ENCODE measurements at regions not wholly inside any gene's neighbourhood (a gene's known extent, or its start where the extent isn't known, plus 50 kb on each side); places are given as distances from the start of the nearest gene placed in this dataset.

DNA sequence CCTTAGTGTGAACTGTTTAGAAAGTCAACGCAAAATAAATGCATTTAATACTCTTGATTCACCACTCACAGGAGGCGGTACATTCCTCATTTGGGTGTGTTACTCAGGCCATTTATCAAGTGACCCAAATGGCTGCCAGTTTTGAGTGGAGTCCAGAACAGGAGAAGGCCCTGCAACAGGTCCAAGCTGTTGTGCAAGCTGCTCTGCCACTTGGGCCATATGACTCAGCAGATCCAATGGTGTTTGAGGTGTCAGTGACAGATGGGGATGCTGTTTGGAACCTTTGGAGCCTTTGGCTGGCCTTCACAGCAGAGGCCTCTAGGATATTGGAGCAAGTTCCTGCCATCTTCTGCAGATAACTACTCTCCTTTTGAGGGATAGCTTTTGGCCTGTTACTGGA is 609.2 kb downstream of the KCNT2 start:
- DNase-seq: no peak

DNA sequence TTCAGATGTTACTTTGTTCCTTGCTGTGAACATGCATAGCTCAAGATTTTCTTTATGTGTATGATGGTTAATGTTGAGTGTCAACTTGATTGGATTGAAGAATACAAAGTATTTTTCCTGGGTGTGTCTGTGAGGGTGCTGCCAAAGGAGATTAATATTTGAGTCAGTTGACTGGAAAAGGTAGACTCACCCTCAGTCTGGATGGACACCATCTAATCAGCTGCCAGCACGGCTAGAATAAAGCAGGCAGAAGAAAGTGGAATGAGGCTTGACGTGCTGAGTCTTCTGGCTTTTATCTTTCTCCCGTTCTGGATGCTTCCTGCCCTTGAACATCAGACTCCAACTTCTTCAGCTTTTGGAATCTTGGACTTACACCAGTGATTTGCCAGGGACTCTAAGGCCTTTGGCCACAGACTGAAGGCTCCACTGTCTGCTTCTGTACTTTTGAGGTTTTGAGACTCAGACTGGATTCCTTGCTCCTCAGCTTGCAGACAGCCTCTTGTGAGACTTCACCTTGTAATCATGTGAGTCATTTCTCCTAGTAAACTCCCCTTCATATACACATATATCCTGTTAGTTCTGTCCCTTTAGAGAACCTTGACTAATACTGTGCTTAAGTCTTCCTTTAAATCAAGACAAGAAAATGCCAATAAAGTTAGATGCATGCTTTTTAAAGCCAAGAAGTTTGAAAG is 626.6 kb downstream of the KCNT2 start:
- DNase-seq: no peak

DNA sequence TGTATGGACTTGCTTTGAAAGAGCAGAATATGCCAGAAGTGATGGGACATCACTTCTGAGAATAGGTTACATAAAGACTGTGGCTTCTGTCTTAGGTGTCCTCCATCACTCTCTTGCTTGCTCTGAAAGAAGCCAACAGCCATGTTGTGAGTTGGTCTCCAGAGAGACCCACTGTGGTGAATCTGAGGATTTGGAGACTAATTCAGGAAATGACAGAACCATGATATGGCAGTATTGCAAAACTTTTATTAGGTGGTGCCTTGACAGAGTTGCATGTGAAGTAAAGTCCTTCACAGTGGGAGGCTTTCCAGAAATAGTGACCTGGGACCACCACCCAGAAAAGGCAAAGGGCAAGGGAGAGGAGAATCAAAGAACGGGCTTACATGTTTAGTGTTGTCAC is 628.6 kb downstream of the KCNT2 start:
- DNase-seq: no peak

DNA sequence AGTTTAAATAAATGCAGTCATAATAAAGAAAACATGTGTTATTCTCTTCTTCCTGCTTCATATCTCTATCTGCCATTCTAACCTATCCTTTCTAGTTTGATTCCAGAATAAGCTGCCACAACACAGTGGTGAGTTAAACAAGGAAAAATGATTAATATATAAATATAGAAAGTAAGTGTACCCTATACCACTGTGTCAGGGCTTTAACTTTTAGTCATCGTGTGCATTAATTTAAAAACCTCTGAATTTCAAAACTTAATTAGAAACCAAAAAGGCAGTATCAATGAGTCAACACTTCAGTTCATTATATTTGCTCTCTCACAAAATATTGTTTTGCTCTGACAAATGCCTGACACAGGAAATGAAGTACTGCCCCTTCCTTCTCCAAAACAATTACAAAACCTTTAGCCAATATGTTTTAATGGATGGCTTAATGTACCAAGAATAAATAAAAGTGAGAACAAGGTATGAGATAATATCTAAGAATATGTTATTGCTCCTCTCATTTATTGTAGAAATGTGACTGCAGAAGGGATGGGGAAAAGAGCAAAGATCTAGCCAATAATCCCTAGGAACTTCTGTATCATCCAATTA is 634.8 kb downstream of the KCNT2 start:
- no peak for DNase-seq

DNA sequence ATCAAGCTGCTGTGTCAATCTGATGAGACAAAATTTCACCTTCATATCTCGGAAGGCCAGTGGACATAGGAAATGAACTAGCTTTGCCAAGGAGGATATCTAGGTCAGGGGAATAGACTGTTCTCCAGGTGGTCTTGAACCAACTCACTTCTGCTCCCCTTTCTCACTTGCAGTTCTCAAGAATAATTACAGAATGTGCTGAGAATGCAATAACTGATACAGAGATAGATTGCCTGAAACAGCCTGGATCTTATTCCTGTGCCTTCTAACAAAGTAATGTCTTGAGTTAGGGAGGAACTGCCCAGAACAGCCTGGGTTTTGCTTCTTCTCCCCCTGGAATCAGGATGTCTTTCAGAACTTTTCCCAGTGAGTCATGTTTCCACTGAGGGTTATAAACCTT is 636.7 kb downstream of the KCNT2 start:
- no peak for DNase-seq

DNA sequence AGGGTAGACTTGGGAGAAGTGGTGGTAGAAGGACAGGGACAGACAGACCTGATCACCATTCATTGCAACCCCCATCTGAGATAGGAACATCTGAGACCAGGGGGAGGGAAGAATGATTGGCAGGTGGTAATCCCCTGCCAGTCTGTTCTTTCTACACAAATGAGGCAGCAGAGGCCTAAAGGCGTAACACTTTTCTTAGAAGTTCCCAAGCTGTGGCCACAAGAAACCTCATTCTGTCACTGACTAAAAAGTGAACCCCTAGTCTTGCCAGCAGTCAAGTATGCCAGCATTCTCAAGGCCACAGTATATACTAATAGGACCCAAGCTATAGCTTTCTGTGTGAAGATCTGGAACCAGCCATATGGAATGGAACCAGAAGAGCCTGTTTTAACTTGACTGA is 638.0 kb downstream of the KCNT2 start:
- DNase-seq: no peak

DNA sequence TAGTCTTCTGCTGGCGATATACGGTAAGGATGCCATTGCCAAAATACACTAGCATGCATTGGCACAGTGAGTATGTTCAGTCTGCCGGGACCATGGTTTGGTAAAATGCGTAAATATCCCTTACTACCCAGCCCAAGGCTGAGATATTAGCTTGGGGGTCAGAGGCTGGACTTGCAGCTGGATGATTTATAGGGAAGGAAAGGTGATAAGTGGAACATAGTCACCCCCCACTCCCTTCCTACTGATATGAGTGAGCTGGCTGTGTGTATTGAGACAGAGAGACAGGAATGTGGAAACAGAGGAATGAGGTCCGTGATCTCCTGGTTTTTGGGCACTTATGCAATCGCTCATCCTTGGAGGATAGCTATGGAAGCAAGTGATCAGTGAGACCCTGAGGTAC is 642.8 kb downstream of the KCNT2 start:
- DNase-seq: no peak

DNA sequence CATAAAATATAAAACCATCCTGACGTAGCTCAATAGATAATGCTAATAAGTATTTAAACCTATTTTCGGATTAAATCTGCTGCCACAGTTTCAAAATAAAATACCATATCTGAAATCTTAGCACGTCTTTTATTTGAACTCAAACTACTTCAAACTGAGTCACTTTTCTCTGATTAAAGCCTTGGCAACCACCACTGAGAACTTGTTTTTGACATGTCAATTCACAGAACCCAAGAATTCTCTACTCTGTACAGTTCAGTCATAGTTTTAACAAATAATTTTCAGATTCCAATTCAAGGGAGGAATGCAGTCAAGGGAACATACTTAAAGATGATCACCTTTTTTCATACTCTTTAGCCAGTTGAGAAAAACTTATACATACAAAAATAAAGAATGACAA is 643.2 kb downstream of the KCNT2 start:
- no peak for DNase-seq

DNA sequence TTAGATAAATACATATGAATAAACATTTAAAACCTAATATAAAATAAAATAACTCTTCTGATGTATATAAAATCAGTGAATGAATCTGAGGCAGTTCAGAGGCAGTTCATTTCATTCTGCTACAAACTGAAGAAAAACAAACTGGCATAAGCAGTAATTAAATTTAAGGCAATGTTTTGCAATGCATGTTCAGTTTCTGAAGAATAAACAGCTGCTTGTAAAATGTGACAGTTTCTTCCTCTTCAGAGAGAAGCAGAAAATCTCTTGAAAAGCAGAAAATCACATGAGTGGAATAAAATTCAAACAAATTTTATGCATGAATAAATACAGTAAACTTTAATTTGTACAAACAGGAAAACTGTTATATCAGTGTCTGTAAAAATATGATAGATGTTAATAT is 643.7 kb downstream of the KCNT2 start:
- no peak for DNase-seq

DNA sequence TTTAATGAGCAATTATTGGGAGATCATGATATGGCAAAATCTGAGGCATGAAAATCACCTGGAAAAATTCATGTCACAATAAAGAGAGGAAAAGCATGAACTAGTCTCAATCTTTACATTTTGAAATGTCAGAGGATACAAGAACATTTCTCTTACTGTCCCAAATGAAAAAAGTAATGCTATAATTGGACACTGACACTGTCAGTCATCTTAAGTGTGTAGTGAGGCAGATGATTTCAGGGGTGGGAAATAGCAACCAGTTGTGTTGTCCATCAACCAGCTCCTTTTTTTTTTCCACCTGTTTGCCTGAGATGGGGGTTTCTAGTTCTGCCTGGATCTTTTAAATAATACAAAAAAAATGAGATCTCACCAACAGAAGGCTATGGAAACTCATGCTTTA is 646.2 kb downstream of the KCNT2 start:
- no peak for DNase-seq

DNA sequence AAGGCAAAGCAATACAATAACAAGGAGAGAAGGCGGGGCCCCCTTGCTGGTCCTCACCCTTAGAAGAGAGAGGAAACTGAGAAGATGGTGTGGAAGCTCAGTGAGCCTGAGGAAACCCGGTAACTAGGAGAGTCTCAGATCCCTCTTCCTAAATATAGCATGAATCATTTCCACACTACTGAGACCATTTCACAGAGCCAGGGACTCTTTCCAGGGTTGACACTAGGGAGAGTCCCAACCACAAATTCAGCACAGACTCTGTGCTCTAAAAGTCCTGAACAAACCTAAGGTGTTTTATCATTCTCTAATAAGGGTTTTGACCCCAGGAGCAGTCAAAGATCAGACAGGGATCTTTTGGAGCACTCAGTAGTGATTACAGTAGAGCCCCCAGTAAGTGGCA is 647.7 kb downstream of the KCNT2 start:
- no peak for DNase-seq

DNA sequence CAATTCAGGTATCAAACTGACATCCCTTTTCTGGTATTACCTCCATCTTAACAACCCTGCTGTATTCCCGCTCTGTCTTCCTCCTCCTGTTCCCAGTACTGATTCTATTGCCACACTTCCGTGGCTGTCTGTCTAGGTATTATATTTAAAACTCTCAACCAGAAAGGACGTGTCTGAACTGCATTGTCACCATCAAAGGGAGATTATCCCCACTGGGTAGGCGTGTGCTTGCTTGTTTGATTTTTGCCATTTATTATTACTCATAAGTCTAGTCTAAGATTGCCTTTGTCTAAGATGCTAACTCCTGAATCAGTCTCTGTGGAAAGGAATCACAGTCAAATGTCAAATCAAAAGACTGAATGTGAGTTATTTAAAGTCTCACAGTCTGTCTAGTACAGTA is 650.1 kb downstream of the KCNT2 start:
- DNase-seq: no peak

DNA sequence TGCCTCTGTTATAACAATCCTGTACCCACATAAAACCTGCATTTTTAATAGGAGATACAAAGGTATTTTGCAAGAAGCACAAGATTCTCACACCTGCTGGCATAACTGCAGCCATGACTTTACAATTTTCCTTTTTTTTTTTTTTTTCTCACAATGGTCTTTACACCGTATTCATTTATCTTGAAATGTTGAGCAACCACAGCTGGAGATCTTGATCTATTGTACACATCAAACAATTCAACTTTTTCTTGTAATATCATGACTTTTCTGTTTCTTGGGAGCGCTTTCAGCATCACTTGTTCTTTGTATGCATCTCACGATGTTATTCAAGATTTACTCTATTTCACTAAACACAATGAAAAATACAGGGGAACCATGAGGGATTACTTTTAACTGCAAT is 651.4 kb downstream of the KCNT2 start:
- no peak for DNase-seq

DNA sequence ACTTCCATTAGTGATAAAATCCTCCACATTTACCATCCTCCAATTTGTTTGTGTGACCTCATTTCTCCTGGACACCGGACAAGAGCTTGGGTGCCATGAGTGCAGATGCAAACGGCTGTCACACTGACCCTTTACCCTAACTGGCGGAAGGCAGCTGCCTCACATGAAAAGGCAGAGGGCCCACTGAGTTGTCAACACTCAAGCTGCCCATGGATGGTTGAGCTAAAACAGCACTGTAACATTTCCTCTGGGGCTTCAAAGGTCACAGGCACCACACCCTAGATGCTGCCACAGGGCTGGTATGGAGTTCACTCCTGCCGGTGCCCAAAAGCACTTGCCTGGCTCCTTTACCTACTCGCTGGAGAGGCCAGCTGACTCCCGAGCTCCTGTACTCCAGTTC is 653.4 kb downstream of the KCNT2 start:
- no peak for DNase-seq

DNA sequence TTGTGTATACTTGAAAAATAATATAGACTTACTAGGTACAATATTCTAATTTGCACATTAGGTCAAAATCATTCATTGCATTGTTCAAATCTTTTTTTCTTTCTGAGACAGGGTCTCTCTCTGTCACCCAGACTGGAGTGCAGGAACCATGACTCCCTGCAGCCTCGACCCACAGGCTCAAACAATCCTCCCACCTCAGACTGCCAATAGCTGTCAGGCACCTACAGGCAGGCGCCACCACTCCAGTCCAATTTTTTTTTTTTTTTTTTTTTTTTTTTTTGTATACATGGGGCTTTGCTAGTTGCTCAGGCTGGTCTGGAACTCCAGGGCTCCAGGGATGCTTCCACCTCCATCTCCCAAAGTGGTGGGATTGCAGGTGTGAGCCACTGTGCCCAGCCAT is 656.9 kb downstream of the KCNT2 start:
- DNase-seq: no peak

DNA sequence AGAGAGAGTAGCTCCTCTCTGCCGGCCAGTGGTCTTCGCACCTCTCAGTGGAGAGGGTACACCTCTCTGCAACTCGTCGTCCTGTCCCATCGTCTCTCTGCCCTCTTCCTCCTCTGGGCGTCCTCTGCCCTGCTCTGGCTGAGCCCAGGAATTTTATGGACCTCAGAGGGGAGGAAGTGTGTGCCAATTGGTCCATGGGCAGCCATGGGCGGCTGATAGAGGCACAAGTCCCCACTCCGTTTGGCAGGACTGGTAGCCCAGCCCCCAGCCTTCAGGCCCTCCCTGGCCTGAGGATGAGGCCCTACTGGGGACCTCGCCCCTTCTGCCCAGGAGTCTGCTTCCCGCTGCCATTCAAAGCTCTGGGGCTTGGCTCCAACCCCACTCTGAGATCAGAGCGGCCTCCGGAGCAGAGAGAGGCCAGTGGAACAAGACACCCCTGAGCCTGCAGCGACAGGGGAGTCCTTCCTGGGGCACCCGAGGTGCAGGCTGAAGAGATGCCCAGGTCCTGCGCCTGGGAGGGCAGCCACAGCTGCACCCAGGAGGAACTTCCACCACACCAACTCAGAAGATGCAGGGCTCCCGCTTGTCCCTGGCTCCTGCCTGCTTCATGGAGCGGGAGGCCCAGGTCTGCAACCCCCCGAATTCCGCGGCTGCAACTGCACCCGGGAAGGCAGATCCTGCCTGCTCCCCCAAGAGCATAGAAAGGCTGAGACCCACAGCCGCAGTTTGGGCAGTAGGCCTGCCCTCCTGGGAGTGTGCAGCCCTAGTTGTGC is 659.9 kb downstream of the KCNT2 start:
- no peak for DNase-seq

DNA sequence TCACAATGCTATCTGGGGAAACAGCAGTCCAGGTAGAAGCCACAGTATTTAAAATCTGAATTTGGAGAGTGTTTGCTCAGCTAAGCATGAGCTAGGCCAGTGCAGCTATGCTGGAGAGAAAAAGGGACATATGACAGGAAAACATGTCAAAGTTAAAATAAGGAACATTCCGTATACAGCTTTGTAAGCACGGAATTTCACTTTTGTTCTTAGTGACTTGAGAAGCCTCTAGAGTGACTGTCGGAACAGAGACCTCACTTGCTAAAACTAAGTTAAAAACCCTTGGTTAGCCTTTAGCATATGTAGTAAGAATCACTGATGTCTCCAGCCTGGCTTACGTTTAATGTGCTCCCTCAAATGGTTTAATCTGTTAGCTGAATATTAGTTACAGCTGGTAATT is 661.7 kb downstream of the KCNT2 start:
- DNase-seq: peak; percentile 2

DNA sequence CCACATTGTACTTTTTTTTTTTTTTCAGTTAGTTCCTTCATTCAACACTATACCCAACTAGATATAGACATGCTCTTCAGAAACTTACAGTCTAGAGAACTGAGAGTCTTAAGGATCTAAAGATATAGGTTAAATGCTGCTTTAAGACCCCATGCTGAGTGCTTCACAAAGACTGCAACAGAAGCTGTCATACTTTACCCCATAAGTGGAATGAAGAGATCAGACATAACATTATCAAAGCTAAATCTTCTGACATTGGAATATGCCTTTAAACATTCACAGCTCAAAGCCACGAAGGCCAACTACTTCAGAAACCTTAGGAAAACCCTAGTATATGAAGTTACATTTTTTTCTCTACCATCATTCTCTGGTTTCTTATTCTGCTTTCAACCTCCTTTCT is 666.4 kb downstream of the KCNT2 start:
- no peak for DNase-seq

DNA sequence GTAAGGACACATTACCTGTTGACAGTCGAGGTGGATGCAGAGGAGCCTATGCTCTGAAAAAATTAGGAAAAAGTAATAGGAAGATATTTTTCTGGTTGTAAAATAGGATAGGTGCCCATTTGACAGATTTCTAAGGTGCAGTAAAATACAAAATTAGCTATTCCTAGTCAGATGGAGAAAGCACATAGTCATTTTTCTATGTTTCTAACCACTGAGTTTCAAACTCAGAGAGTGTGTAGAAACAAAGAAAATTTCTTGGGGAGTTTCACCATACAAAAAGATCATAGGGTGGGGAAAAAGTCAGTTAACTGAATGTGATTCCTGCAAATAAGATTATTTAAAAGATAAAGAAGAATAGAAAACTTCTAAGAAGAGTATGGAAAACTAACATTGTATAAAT is 666.9 kb downstream of the KCNT2 start:
- DNase-seq: no peak

DNA sequence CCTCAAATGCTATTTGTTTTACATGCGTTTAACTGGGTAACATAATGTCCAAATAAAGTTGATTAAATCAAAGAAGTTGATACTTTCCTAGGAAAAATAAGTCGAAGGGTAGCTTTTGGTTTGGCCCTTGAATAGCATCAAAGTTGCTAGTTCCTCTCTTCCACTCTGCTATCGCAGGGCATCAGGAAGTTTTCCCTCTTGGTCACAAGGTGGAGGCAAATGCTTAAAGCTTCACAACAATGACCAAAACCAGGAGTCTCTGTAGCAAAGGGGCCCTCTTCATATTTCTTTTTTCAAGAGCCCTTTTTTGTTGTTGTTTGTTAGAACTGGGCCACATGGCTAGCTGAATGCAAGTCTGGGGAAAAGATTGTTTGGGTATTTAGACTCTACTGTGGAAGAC is 668.4 kb downstream of the KCNT2 start:
- no peak for DNase-seq

DNA sequence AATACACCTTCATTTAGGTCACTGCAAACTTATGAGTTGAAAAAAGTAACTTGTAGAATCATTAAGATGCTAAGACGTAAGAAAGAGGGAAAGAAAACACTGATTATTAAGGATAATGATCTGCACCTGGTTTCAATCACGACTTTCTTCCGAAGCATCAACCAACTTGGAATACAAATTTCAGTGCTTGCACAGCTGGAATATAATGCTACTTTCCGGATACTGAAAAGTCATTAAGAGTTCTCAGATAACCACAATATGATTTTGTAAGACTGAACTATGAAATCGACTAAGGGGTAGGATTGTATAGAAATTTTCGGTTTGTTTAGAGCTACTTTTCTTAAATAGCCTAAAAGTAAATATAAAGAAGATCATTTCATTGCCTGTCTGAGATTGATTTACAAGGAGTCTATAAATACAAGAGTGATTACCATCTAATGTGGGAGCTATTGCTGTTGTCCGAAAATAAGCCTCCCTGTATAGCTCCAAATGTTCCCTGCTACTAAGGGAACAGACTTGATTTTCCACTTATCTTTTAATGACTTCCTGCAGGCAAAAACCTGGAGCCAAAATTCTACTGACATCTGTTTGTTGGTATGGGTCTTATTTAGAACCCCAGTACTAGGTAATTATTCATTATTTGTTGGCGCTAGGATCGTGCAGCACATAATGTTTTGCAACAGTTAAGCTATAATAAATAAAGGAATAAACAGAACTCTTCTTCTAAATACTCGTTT is 673.3 kb downstream of the KCNT2 start:
- DNase-seq: no peak

DNA sequence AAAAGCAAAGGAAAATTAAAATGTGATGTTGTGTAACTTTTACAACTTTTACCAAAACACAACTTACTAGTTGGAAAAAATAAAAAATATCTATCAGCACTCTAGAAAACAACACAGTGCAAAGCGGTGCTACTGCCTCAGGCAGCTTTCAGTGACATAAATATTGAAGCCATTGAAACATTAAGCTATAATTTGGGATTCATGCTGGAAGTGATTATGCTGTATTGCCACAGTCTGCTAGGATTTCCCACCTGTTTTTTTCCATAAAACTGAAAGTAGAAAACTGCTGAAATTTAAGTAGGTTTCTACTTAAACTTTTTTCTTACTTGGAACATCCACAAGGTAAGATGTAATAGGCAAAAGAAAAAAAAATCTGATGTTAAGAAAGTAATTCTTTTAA is 674.4 kb downstream of the KCNT2 start:
- DNase-seq: no peak

DNA sequence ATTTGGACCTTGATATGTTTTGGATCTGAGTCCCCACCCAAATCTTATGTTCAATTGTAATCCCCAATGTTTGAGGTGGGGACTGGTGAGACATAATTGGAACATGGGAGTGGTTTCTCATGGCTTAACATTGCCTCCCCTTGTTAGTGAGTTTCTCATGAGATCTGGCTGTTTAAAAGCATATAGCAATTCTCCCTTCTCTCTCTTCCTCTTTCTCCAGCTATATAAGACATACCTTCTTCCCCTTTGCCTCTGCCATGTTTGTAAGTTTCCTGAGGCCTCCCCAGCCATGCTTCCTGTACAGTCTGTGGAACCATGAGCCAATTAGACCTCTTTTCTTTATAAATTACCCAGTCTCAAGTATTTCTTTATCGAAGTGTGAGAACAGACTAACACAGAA is 692.4 kb downstream of the KCNT2 start:
- no peak for DNase-seq

DNA sequence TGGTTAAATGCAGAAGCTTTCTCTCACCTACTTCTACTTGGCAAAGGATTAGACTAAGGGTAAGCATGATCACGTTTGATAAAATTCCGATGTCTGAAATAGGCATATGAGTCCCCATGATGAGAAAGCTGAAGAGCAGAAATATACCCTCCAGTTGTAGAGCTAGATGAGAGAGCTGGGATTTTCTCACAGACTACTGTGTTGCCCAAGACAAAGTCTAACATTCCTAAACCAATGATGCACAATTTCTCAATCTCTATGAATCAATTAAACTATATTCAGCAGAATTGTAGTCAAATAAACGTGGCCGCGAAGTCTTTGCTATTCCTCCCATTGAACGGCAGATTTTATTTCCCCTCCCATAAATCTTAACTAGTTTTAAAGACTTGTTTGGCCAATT is 699.2 kb downstream of the KCNT2 start:
- no peak for DNase-seq
